NCI-H2196 (cell line): ENCODE measurements at regions not wholly inside any gene's neighbourhood (a gene's known extent, or its start where the extent isn't known, plus 50 kb on each side); places are given as distances from the start of the nearest gene placed in this dataset.

Experiments
- DNase-seq: peaks from one replicate; lab custom pipeline; 2025; ENCODE audit not compliant: unreplicated experiment; lab: John Stamatoyannopoulos, UW

GRCh38 chr2:216745453-216745852 is 50.1 kb upstream of the IGFBP5 start:
- no peak for DNase-seq
